OCI-LY7 (cell line): ENCODE measurements at regions not wholly inside any gene's neighbourhood (a gene's known extent, or its start where the extent isn't known, plus 50 kb on each side); places are given as distances from the start of the nearest gene placed in this dataset.

ENCODE experiments used
- EZH2phosphoT487 ChIP-seq: fragments of 200-600 bp; sonication (generic); IDR thresholded peaks from 2 replicates; pipeline ENCODE4 v1.6.1; 2018; ENCODE audit warnings: low read depth, borderline replicate concordance, mild to moderate bottlenecking, mixed run types, antibody characterized with exemption, low read length, moderate library complexity, mixed read lengths
- TF ChIP-seq, protein P1 (sequence below): fragments of 200-600 bp; sonication (generic); conservative IDR thresholded peaks from 2 replicates; pipeline ENCODE4 v1.5.1; 2014; ENCODE audit warnings: mild to moderate bottlenecking, antibody characterized with exemption, low read length, moderate library complexity, mixed read lengths

DNA sequence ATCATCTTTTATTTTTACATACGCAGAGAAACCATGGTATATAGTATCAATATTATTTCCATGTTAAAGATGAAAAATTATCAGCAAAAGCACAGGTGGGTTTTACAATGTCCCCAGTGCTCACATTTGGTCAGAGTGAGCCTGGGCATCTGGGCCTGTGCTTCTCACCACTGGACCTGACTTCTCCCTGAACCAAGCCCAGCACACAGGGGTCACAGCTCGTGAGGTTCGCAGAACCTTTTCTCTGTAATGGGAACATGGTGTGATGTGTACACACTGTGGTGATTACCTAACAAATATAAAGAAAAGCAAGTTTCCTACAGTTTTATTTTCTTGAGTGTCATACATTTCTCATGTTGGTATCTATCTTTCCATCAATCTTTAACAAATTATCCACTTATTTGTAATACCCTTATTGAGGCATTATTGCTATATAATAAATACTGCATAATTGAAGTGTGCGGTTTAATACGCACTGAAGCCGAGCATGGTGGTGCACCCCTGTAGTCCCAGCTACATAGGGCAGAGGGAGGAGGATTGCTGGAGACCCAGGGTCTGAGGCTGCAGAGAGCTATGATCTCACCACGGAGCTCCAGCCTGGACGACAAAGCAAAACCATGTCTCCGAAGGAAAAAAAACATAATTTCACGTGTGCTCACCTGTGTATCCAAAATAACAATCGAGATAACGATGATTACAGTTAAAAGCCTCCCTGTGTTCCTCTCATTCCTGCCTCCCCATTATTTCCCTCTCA is 743.2 kb downstream of the TMEM121 start:
- TF ChIP-seq, protein P1, sequence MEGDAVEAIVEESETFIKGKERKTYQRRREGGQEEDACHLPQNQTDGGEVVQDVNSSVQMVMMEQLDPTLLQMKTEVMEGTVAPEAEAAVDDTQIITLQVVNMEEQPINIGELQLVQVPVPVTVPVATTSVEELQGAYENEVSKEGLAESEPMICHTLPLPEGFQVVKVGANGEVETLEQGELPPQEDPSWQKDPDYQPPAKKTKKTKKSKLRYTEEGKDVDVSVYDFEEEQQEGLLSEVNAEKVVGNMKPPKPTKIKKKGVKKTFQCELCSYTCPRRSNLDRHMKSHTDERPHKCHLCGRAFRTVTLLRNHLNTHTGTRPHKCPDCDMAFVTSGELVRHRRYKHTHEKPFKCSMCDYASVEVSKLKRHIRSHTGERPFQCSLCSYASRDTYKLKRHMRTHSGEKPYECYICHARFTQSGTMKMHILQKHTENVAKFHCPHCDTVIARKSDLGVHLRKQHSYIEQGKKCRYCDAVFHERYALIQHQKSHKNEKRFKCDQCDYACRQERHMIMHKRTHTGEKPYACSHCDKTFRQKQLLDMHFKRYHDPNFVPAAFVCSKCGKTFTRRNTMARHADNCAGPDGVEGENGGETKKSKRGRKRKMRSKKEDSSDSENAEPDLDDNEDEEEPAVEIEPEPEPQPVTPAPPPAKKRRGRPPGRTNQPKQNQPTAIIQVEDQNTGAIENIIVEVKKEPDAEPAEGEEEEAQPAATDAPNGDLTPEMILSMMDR, result no peak
- TF ChIP-seq EZH2phosphoT487, result no peak
